ENCODE measurements at regions not wholly inside any gene's neighbourhood (a gene's known extent, or its start where the extent isn't known, plus 50 kb on each side); places are given as distances from the start of the nearest gene placed in this dataset.

GRCh38 chr18:55780586-55781071 is 192.6 kb upstream of the TCF4 start:
- no peak for TF ChIP-seq CTCF (IDR thresholded peaks at IDR 0.05 in 2 of 3, conservative IDR thresholded peaks at IDR 0.05 in 1 of 3; ENCODE audit: control insufficient read depth in 2 of 3, extremely low read depth in 1 of 3, insufficient read depth in 1 of 3, low read depth in 3 of 3, low read length in 3 of 3)
- TF ChIP-seq POLR2AphosphoS5 (IDR thresholded peaks at IDR 0.05; ENCODE audit: low read length), result no peak
